Left lobe of liver (tissue), 2 donors: ENCODE measurements at regions not wholly inside any gene's neighbourhood (a gene's known extent, or its start where the extent isn't known, plus 50 kb on each side); places are given as distances from the start of the nearest gene placed in this dataset.

Experiments used
- ATAC-seq: fragments of 200-7000 bp; cut with Tn5 transposase; one replicate; pipeline ENCODE4 v1.9.1; 2020; ENCODE audit warnings: mild to moderate bottlenecking, moderate library complexity
- DNase-seq: peaks from one replicate; pipeline ENCODE4 v3.0.0-alpha.2; 2020; ENCODE audit warnings: low spot score
- donor health status: DM: no; HTN: no; CAD: no; lungs with moderate emphysema.
- donor health status: DM: no; HTN: yes; CAD: no.

DNA sequence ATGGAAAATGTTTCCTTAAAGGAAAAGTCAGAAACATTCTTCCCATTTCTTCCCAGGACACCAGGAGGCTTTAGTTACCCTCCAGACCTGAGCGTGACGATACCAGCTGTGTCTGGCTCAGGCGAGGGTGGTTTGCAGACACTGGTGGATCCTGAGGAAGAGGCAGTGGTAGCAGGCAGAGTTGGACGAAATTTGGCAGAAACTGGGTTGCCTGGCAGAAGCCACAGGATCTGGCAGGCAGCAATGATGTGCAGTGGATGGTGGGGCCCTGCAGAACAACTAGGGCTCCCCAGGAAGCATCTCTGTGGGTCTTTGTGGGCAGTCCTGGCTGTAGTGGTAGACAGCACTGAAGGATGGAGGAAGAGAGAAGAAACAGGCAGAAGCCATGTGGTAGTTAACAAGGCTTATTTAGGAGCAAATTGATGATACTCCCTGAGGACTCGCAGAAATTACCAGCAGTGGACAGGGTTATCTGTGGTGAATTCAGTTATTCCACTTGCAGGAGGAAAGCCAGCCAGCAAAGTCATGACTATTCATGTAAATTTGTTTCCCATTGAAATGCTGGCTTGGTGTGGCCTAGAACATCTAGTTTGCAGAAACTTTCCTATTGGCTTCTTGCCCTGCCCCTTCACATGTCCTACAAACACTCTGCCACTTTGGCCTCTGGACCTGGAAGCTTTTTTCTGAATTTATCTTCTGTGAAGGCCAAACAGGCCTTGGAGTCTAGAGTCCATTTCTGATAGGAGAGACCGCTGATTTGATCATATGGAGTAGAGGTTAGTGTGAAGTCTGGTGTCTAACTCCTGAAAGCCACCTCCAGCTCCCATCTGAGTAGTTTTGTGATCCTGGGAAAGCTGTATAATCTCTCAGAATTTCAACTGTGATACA, 212.0 kb downstream of the DMRT2 start:
- ATAC-seq (peak; percentile 86), DNase-seq (peak; percentile 65)

DNA sequence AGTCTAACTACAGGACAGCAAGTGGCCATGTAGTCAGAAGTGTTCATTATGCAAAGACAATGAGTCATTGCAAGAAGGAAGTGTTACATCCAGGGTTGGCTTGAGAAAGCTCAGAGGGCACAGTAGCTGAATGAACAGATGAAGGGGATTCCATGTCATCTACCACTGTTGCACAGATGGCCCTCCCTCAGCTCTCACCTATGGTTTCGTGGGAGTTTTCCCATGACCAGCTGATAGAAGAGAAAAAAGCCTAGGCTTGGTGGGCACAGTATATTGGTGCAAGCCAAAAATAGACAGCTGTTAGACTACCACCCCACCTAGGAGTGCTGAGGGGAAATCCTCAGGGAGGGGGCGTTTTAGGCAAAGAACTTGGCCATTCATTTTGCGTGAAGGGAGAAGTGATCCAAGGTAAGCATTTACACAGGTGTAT, 217.0 kb downstream of the DMRT2 start:
- DNase-seq, result no peak
- ATAC-seq, result no peak

DNA sequence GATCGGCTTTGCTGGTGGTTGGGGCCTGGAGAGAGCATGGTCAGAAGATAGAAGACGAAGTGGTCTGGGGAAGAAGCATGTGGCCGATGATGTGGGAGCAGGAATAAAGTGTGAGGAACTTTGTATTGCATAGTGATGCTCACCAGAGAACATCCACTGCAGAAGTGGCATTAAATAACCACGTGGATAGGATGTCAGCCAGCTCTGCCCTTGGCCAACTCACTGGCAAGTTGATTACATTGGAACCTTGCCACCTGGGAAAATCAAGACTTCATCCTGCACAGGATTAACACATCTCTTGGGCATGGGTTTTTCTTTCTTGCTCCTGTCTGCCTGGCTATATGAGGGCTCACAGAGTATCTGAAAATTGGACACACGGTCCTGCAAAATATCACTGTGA, 217.4 kb downstream of the DMRT2 start:
- peak; percentile 93 for ATAC-seq
- peak; percentile 75 for DNase-seq

DNA sequence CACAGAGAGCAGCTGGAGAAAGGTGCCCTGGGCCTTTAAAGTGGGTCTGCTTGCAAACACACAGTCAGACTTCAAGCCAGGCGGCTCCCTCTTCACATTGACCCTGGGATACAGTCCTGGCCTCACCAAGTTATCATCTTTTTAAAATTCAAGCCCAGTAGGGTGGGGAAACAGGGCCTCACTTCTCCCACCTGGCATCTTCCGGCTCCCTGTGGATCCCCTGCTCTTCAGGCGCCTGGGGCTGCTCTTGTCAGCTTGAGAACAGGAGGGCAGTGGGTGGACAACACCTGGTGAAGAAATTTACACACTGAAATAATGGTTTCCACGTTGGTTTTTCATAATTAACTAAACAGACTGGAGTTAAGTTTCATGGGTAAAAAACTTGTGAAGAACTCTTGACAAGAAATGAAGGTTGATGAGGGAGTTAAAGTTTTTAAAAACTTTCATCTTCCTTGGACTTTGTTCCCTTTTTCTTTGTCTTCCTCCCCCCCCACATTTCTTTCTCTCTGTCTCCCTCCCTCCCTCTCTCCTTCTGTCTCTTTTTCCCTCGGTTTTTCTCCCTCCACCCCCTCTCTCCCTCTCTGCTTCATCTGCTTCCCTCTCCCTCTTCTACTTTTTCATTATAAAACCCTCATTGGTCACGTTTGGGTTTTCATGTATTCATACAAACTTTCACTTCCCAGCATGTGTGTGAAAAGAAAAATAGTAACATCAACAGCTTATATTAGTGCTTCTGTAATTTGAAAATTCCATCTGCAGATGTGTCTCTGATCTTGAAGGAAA, 219.6 kb downstream of the DMRT2 start:
- DNase-seq, result no peak

DNA sequence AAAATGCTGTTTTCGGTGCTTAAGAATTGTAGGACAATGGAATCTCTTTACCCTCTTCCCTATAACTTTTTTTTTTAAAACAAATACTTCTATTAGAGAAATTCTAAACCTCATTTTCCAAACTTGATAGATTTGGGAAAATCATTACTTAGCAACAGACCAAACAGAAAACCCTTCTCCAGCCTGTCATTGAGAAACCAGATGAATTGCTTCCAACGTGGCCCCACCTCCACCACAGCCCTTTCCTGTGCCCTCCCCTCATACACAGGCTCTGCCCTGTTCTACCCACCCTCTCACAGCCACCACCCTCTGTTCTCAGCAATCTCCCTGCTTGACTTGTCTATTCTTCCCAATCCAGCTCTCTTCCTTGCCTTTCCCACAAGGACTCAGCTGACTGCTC, 221.2 kb downstream of the DMRT2 start:
- ATAC-seq, result no peak
- no peak for DNase-seq

More for the DNA sequence above, 219.6 kb downstream of the DMRT2 start:
- no peak for ATAC-seq

DNA sequence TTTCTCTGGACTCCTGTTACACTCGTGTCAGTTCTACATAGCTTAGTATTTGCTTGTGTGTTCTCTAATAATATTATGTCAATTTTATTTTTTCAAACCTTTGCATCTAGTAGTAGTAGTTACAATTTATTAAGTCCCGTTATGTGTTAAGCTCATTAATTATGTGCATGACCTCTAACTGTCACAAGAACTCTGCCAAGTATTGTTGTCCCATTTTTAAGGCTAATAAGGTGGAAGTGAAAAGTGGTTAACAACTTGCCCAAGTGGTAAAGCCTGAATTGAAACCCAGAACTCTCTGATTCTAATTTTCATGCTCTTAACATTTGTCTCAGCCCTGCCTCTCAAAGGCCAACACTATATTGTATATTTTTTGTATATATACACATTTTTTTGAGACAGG, 221.6 kb downstream of the DMRT2 start:
- no peak for DNase-seq
- ATAC-seq, result no peak

DNA sequence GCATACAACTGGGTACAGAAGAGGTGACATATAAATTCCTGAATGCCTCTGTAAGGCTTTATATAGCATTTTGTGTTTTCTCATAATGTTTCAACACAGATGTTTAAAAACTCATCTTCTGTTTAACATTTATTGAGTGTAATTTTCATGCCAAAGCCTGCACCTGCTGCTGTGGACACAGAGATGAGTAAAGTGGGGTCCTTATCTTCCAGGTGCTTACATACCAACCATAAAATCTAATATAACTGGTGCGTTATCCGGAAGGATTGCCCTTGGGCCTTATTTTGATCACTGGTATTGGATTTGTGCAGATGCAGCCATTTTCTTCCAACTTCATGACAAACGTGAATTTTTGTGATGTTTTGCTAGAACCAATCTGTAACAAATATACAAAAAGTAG, 222.3 kb downstream of the DMRT2 start:
- ATAC-seq (no peak), DNase-seq (no peak)

DNA sequence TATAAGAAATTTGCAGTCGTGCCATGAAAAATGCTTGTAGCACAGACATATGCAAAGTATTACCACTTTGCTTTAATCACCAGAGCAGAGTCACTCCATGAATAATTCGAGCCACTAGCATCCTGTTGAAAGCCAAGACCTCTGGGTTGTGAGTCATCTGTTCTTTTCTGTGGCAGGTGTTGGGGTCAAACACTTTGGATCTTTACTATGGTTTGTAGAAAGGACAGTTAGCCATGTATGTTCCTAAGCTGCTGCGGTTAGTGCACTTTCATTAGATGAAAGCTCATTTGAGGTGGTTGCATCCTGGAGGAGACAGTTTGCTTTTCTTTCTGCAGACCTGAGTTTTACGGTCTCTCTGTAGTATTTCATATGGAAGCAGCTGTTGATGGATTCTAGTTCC, 223.7 kb downstream of the DMRT2 start:
- no peak for DNase-seq
- ATAC-seq, result no peak

DNA sequence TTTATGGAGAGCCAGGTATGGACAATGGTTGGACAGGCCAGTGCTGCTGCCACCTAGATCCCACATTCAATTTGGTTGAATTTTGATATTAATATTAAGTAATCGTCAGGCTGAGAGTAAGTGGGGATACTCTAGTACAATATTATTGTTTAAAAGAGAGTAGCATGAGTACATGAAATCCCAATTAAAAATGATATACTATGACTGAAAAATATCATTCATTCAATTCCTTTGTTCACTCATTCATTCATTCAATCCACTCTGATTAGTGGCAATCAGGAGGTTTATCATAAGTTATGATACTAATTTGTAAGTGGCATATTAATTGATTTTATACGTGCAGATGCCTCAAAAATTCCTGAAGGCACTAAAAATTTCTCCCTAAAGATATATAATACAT, 224.2 kb downstream of the DMRT2 start:
- no peak for ATAC-seq
- no peak for DNase-seq

DNA sequence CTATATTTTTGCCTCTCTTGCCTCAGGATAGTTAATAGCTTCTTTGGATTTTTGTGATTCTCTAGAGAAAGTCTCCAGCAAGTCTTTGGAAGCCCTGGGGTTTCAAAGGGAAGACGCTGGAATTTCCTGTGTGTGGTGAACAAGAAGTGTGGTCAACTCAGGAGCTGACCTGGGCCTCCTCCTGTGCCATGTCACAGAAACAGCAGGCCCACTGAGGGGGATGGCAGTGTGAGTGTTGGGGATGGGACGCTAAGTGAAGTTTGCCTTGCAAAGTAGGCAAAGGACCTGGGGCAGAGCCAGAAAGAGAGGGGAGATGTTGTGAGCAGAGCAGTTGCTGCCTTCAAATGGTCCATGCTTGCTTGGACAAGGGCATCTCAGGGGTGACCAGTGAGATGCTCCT, 226.3 kb downstream of the DMRT2 start:
- DNase-seq, result no peak
- no peak for ATAC-seq

DNA sequence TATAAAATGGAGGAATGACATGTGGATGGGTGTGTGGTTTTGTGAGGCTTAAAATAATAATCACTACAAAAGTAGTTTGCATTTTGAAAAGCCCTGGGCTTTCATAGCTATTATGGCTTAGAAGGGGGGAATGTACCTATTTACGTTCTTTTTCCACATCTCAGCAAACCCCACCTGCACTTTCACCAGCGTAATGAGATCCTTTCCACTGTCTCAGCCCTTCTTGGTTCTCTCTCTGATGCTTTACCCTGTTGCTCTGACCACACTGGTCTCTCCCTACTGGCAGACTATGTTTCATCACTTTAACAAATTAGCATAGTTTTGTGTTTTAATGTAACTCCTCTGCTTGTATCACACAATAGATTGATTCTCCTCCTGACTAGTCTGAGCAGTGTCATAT, 234.6 kb downstream of the DMRT2 start:
- ATAC-seq (no peak), DNase-seq (no peak)

DNA sequence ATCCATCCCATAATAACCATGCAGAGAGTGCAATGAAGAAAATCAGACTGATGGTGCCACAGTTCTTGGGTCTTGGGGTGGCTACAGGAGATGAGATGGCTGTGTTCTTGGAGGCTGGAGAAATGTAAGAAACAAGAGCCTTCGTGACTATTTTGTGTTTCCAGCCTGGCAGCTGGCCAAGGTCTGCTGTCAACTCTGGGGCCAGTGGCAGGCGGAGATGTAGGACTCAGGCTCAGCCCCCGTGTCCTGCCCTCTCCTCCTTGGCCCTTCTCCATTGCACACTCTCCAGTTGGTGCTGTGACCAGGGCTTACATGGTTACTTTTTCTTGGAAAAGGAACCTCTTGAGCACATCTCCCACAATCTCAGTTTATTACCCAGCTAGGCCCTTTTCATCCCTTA, 235.4 kb downstream of the DMRT2 start:
- no peak for DNase-seq
- no peak for ATAC-seq

DNA sequence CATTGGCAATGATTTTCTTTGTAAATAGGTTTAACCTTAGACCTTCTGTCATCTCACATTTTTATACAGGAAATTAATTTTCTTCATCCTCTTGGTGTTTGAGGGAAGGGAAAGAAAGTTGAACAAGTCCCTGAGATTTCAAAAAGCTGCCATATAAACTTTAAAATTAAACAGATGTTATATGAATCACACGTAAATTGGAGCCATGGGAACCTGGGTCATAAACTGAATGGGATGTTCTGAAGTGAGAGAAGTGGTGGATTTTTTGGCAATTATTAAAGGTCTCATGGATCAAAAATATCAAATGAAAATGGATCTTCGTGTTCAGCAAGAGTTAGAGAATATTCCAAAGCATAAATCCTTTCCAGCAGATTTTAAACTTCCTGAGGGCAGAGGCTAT, 242.2 kb downstream of the DMRT2 start:
- no peak for ATAC-seq
- no peak for DNase-seq

DNA sequence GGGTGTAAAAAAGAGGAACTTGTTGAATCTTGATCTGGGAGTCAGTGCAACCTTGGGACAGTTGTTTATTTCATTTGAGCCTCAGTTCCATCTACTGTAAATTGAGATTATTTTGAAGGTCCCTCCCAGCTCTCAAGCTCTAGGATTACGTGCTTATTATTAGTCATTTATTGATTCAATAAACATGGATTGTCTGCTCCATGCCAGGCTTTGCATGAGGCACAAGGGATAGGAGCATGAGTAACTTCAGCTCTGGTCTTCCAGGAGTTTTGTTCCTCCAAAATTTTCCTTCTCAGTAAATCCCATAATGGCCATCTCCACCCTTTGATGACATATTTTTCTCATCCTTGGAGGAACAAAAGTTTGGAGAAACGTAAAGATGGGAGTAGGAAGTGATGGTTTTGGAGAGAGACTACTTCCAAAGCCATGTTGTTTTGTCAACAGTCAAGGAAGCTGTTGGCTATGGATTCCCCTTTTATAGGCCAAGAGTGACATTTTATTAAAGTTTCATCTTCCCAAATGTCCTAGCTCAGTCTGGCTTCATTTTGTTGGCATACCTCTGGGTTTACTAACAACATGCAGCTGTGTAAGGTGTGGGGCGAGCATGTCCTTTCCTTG, 244.6 kb downstream of the DMRT2 start:
- DNase-seq, result no peak
- no peak for ATAC-seq

DNA sequence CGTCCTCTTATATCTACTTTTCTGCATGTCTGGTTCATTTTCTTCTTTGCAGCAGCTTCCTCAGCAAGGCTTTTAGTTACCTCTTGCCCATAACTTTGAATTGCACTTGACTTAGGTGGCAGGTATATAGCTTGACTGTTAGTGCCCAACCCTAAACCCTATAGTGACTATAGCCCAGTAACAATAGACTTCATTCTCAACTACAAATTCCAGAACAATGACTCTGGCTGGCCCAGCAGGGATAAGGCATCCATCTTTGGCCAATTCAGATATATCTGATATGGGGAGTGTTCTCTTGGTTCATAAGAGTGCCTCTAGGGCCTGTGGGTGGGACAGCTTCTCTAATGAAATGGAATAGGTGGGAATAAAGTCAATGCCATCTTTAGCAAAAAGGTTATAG, 246.2 kb downstream of the DMRT2 start:
- DNase-seq, result no peak
- no peak for ATAC-seq

DNA sequence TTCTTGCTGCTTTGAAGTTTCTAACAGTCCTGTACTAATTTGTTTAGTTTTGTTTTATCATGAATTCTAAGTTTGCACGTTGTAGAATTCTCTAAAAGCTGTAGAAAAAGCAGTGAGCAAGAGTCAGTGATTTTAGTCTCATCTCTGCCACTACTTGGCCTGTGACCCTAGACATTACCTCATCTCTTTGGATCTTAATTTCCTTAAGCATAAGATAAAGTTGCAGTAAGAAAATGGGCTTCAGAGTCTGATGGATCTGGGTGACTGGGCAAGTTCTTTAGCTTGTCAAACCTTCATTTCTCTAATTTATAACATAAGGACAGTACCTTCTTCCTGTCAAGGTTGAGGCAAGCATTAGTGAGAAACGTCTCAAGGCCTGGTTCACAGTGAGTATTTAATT, 247.9 kb downstream of the DMRT2 start:
- ATAC-seq (no peak), DNase-seq (no peak)

DNA sequence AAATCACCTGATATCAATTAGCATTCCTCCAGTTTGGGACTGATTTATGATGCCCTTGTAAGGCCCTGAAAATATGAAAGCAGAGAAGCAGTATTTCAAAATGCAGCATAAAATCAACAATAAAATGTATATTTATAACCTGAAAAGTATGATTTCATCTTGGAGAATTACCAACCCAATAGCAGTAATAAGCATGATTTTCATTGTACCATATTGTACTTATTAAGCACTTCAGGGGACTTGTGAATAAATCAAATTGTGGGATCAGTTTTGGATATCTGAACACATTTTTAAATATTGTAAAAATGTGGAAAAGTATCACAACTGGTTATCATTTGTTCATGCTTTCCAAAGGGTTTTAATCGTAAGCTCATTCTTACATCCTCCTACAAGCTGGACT, 250.8 kb downstream of the DMRT2 start:
- DNase-seq (no peak), ATAC-seq (no peak)

DNA sequence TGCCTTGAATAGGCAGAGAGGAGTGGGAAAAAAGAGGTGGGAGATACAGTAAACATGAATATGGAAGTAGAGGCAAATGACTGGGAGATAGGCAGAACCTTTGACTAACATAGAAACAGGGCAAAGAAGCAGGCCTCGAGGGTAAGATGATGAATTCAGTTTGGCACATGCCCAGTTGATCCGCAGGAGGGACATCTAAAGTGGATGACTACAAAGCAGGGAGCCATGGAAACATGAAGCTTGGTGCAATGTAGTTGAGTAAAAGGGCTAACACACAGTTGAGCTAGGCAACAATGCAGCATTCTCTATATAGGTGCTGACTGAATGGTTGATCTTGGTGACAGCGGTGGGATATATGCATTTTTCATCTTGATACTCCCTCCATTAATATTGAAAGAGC, 253.8 kb downstream of the DMRT2 start:
- ATAC-seq (no peak), DNase-seq (no peak)

DNA sequence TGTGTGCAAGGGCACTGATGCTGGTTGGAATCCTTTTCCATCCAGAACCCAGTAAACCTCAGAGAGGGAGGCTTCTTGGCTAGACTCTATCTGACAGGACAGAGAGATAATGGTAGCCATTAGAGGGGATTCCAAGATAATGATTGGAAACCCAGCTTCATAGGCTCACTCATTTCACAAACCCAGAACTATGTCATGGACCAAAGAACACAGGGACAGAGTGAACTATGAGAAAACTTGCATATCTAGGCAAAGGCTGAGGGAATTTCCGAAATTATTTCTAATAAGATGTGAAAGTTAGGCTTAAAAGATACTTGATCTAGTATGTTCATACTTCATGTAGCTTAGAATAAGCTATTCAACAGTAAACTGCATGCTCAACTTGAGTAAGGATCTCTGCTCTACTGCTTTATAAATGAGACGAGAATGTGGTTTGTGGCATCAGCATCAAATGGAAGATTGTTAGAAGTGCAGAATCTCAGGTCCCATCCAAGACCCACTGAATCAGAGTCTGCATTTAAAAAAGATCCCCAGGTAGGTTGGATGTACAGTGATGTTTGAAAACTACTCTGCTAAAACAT, 261.4 kb downstream of the DMRT2 start:
- DNase-seq (no peak), ATAC-seq (no peak)

DNA sequence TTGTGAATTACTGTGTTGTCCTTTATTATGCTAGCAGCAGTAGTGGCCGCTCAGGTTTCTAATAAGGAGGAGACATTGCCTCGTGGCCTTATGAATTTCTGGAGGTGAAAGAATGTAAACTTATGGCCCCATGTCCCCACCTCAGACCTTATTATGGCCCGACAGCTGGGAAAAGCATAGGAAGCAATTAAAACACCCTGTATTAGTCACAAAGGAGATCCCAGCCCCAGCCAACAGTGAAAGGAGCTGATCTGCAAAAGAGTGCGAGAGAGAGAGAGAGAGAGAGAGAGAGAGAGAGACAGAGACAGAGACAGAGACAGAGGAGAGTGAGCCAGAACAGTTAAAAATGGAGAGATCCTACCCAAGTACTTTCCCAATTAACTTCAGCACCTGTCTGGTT, 269.3 kb downstream of the DMRT2 start:
- no peak for ATAC-seq
- no peak for DNase-seq

DNA sequence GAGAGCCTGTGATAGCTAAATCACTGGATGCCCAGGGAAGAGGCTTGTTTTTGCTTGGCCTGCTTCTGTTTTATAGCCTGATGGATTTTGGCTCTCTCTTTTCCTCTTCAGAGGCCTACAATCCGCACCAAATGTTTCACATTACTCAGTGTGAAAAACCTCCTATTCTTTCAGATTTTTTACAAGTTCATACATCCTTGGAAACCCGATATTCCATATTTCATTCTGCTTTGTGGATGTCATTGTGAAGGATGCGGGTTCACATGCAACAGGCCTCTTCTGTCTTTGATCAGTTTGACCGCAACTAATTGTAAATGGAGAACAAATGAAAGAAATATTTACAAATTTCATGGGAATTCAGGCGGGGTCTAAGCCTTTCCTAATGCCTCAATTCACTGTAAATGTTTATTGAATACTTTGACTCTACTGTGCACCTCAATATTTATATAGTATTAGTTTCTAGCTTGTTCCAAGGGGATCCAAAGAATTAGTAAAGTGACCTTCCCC, 269.9 kb downstream of the DMRT2 start:
- no peak for DNase-seq
- no peak for ATAC-seq
